ENCODE measurements at regions not wholly inside any gene's neighbourhood (a gene's known extent, or its start where the extent isn't known, plus 50 kb on each side); places are given as distances from the start of the nearest gene placed in this dataset.

DNA sequence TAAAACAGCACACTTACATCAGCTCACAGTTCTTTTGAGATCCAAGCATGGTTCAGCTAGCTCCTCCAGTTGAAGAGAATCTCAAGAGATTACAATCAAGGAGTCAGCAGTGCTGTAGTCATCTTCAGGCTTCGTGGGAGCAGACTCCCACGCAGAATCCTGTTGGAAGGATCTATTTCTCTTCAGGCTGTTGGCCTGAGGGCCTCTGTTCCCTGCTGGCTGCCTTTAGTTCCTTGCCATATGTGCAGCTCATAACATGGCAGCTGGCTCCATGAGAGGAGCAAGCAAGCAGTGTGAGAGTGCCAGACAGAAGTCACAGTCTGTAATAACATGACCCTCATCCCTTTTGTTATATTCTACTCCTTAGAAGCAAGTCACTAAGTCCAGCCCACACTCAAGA, 168.6 kb downstream of the COX18 start:
- H3K27me3 Mint-ChIP-seq (ENCODE audit: insufficient read depth, low read depth), result peaks cover 6% of the 10 kb centered on the region
- Histone ChIP-seq H3K4me3 (no peak overlapping the region), H2AFZ (replicated peaks) (peak overlapping the region; percentile 70), H3K4me2 (no peak overlapping the region), H3K36me3 (no peaks in the 10 kb centered on the region), H3K9ac (no peak overlapping the region), H3K4me1 (peaks cover 12% of the 10 kb centered on the region), H3F3A (ENCODE audit: low read depth) (peaks cover 6% of the 10 kb centered on the region), H3K27me3 (no peaks in the 10 kb centered on the region), H3K27ac (no peak overlapping the region), H4K20me1 (ENCODE audit: low read depth) (no peaks in the 10 kb centered on the region), H3K9me3 (ENCODE audit: low read depth) (no peaks in the 10 kb centered on the region), H3K79me2 (ENCODE audit: low read depth) (no peaks in the 10 kb centered on the region)
- peaks cover 2% of the 10 kb centered on the region for H3K9me3 Mint-ChIP-seq
- TF ChIP-seq, protein P1, sequence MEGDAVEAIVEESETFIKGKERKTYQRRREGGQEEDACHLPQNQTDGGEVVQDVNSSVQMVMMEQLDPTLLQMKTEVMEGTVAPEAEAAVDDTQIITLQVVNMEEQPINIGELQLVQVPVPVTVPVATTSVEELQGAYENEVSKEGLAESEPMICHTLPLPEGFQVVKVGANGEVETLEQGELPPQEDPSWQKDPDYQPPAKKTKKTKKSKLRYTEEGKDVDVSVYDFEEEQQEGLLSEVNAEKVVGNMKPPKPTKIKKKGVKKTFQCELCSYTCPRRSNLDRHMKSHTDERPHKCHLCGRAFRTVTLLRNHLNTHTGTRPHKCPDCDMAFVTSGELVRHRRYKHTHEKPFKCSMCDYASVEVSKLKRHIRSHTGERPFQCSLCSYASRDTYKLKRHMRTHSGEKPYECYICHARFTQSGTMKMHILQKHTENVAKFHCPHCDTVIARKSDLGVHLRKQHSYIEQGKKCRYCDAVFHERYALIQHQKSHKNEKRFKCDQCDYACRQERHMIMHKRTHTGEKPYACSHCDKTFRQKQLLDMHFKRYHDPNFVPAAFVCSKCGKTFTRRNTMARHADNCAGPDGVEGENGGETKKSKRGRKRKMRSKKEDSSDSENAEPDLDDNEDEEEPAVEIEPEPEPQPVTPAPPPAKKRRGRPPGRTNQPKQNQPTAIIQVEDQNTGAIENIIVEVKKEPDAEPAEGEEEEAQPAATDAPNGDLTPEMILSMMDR (IDR thresholded peaks at IDR 0.05), result no peak
- TF ChIP-seq EZH2phosphoT487 (IDR thresholded peaks at IDR 0.05) (no peak), EZH2 (IDR thresholded peaks at IDR 0.05) (no peak)
- H3K4me3 Mint-ChIP-seq, result no peak overlapping the region
- DNase-seq (ENCODE audit: low spot score), result no peak
- no peaks in the 10 kb centered on the region for H3K36me3 Mint-ChIP-seq
- no peak overlapping the region for H3K27ac Mint-ChIP-seq
- peaks cover 4% of the 10 kb centered on the region for H3K4me1 Mint-ChIP-seq

DNA sequence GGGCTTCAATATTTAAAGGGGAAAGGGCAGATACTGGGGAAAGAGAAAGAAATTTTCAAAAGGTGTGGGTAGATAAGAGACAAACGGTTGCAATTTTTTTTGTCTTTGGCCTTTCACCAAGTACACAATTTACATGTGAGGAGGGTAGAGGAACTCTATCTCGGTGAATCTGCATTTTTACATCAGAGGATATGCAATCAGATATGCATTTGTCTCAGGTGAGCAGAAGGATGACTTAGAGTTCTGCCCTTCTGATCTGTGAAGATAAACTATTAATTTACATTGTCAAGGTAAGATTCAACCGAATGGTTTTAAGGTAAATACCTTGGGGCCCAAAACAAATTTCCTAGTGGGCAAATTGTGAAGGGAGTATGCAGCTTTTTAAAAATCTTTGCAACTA, 169.9 kb downstream of the COX18 start:
- Mint-ChIP-seq H3K27me3 (ENCODE audit: insufficient read depth, low read depth) (peaks cover 6% of the 10 kb centered on the region), H3K9me3 (peaks cover 2% of the 10 kb centered on the region), H3K27ac (no peak overlapping the region), H3K36me3 (no peaks in the 10 kb centered on the region), H3K4me1 (peaks cover 11% of the 10 kb centered on the region), H3K4me3 (no peak overlapping the region)
- DNase-seq (ENCODE audit: low spot score), result no peak
- TF ChIP-seq EZH2phosphoT487 (IDR thresholded peaks at IDR 0.05) (no peak), EZH2 (IDR thresholded peaks at IDR 0.05) (no peak)
- TF ChIP-seq, protein P1 (IDR thresholded peaks at IDR 0.05), result no peak
- Histone ChIP-seq H3K4me1 (peaks cover 23% of the 10 kb centered on the region), H3K79me2 (ENCODE audit: low read depth) (no peaks in the 10 kb centered on the region), H4K20me1 (ENCODE audit: low read depth) (no peaks in the 10 kb centered on the region), H3K4me2 (no peak overlapping the region), H3K36me3 (no peaks in the 10 kb centered on the region), H3K9me3 (ENCODE audit: low read depth) (no peaks in the 10 kb centered on the region), H3K9ac (no peak overlapping the region), H3F3A (ENCODE audit: low read depth) (peaks cover 6% of the 10 kb centered on the region), H3K27me3 (no peaks in the 10 kb centered on the region), H2AFZ (replicated peaks) (no peak overlapping the region), H3K4me3 (no peak overlapping the region), H3K27ac (no peak overlapping the region)

DNA sequence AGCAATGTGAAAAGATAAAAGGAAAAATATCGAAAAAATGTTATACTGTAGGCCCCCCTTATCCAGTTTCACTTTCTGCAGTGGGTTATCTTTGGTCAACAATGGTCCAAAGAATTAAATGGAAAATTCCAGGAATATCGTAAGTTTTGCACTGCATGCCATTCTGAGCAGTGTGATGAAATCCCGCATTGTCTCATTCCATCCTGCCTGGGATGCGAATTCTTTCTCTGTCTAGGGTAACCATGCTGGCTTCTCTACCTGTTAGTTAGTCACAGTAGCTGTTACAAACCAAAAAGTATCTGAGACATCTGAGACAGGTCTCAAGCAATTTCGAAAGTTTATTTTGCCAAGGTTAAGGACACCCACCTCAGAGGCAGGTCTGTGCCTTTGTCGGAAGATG, 170.3 kb downstream of the COX18 start:
- Histone ChIP-seq H3K27me3 (no peaks in the 10 kb centered on the region), H3K27ac (no peak overlapping the region), H3F3A (ENCODE audit: low read depth) (peaks cover 6% of the 10 kb centered on the region), H3K4me2 (no peak overlapping the region), H3K79me2 (ENCODE audit: low read depth) (no peaks in the 10 kb centered on the region), H3K9me3 (ENCODE audit: low read depth) (no peaks in the 10 kb centered on the region), H3K4me1 (peaks cover 23% of the 10 kb centered on the region), H4K20me1 (ENCODE audit: low read depth) (no peaks in the 10 kb centered on the region), H3K4me3 (no peak overlapping the region), H2AFZ (replicated peaks) (no peak overlapping the region), H3K9ac (no peak overlapping the region), H3K36me3 (no peaks in the 10 kb centered on the region)
- H3K27me3 Mint-ChIP-seq (ENCODE audit: insufficient read depth, low read depth), result peaks cover 6% of the 10 kb centered on the region
- H3K27ac Mint-ChIP-seq, result no peak overlapping the region
- H3K4me1 Mint-ChIP-seq, result peaks cover 11% of the 10 kb centered on the region
- no peak overlapping the region for H3K4me3 Mint-ChIP-seq
- TF ChIP-seq, protein P1 (IDR thresholded peaks at IDR 0.05), result no peak
- TF ChIP-seq EZH2phosphoT487 (IDR thresholded peaks at IDR 0.05), result no peak
- TF ChIP-seq EZH2 (IDR thresholded peaks at IDR 0.05), result no peak
- peaks cover 2% of the 10 kb centered on the region for H3K9me3 Mint-ChIP-seq
- DNase-seq (ENCODE audit: low spot score), result no peak
- H3K36me3 Mint-ChIP-seq, result no peaks in the 10 kb centered on the region
